Lower leg skin (tissue), 4 donors: ENCODE measurements at regions not wholly inside any gene's neighbourhood (a gene's known extent, or its start where the extent isn't known, plus 50 kb on each side); places are given as distances from the start of the nearest gene placed in this dataset.
A peak's percentile ranks its signal among the peaks of the same experiment; 100 is the strongest.

ENCODE experiments used
- DNase-seq, 2 donors: peaks; one replicate each; pipeline ENCODE4 v3.0.0-alpha.2; 2019; ENCODE audit warnings: low spot score in 2 of 2
- H3K4me3 ChIP-seq: fragments of 200-600 bp; sonication (generic); 2 replicates; pipeline ENCODE4 v1.5.1; 2017; ENCODE audit warnings: mild to moderate bottlenecking, low read depth; ENCODE audit not compliant: poor library complexity, severe bottlenecking
- CTCF ChIP-seq, 3 donors: fragments of 450-650 bp; IDR thresholded peaks; one replicate each; pipeline ENCODE4 v1.5.1; 2016; ENCODE audit warnings: antibody characterized with exemption in 3 of 3, mild to moderate bottlenecking in 3 of 3, moderate library complexity in 2 of 3
- POLR2A ChIP-seq, 2 donors: fragments of 450-650 bp; IDR thresholded peaks; one replicate each; pipeline ENCODE4 v1.6.1; 2016 to 2017; ENCODE audit warnings: antibody characterized with exemption in 2 of 2, mild to moderate bottlenecking in 1 of 2, moderate library complexity in 1 of 2
- WGBS, 2 donors: methylation state at CpG; one replicate each; pipeline ENCODE4 v1.1.5; 2018; 5-methylcytosine and 5-hydroxymethylcytosine counted together
- intact Hi-C: fragments of 100-400 bp; cut with DNase I; formaldehyde crosslinking; loops from one replicate; pipeline ENCODE4 v1.15.0; 2023; ENCODE audit warnings: low total_unique reads

GRCh38 chr3:127065561-127066290 lies 82.8 kb downstream of the PLXNA1 start:
- 48 to 55% methylated on average over 17 of the region's 17 CpGs for whole genome bisulfite sequencing, 2 donors
- H3K4me3 ChIP-seq = no peak overlapping the region
- peak in 1 of 2 donors; percentile 57 for DNase-seq
- intact Hi-C loops = no loop called here
- TF ChIP-seq POLR2A (IDR thresholded peaks at IDR 0.05) (no peak), CTCF (IDR thresholded peaks at IDR 0.05) (no peak)

- TF ChIP-seq CTCF (IDR thresholded peaks at IDR 0.05) (no peak), POLR2A (IDR thresholded peaks at IDR 0.05) (no peak)
- H3K4me3 ChIP-seq = no peak overlapping the region
- intact Hi-C loops = no loop called here
- no peak for DNase-seq
These were observed 83.7 kb downstream of the PLXNA1 start for GRCh38 chr3:127066635-127067034.

GRCh38 chr3:127067116-127067910 lies 84.4 kb downstream of the PLXNA1 start:
- no peak for DNase-seq
- no peak overlapping the region for H3K4me3 ChIP-seq
- intact Hi-C loops = no loop called here
- TF ChIP-seq CTCF (IDR thresholded peaks at IDR 0.05) (no peak), POLR2A (IDR thresholded peaks at IDR 0.05) (no peak)
- WGBS, 2 donors = 96 to 97% methylated on average over 10 of the region's 10 CpGs

GRCh38 chr3:127068111-127068810 lies 85.3 kb downstream of the PLXNA1 start:
- WGBS, 2 donors = 81 to 87% methylated on average over 15 of the region's 15 CpGs
- no peak overlapping the region for H3K4me3 ChIP-seq
- TF ChIP-seq CTCF (IDR thresholded peaks at IDR 0.05) (no peak), POLR2A (IDR thresholded peaks at IDR 0.05) (no peak)
- DNase-seq = no peak
- intact Hi-C loops = no loop called here

- no peak for DNase-seq
- no peak overlapping the region for H3K4me3 ChIP-seq
- no peak for TF ChIP-seq CTCF (IDR thresholded peaks at IDR 0.05)
- TF ChIP-seq POLR2A (IDR thresholded peaks at IDR 0.05) = no peak
- 96 to 97% methylated on average over 8 to 9 of the region's 9 CpGs for WGBS, 2 donors
- intact Hi-C loops = no loop called here
These were observed 86.0 kb downstream of the PLXNA1 start for GRCh38 chr3:127068871-127069270.
